ENCODE measurements at regions not wholly inside any gene's neighbourhood (a gene's known extent, or its start where the extent isn't known, plus 50 kb on each side); places are given as distances from the start of the nearest gene placed in this dataset.
A peak's percentile ranks its signal among the peaks of the same experiment; 100 is the strongest.

GRCh38 chr13:74298923-74299322 lies 164.7 kb upstream of the KLF12 start:
- no peak overlapping the region for H3K27ac ChIP-seq
- TF ChIP-seq, protein P1, sequence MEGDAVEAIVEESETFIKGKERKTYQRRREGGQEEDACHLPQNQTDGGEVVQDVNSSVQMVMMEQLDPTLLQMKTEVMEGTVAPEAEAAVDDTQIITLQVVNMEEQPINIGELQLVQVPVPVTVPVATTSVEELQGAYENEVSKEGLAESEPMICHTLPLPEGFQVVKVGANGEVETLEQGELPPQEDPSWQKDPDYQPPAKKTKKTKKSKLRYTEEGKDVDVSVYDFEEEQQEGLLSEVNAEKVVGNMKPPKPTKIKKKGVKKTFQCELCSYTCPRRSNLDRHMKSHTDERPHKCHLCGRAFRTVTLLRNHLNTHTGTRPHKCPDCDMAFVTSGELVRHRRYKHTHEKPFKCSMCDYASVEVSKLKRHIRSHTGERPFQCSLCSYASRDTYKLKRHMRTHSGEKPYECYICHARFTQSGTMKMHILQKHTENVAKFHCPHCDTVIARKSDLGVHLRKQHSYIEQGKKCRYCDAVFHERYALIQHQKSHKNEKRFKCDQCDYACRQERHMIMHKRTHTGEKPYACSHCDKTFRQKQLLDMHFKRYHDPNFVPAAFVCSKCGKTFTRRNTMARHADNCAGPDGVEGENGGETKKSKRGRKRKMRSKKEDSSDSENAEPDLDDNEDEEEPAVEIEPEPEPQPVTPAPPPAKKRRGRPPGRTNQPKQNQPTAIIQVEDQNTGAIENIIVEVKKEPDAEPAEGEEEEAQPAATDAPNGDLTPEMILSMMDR (conservative IDR thresholded peaks at IDR 0.05; ENCODE audit: low read depth), result no peak
- CTCF ChIA-PET, result no interaction called here
- POLR2A ChIA-PET (ENCODE audit: low non-redundant PET), result no interaction called here
- no peak for DNase-seq (ENCODE audit: low spot score)

DNA sequence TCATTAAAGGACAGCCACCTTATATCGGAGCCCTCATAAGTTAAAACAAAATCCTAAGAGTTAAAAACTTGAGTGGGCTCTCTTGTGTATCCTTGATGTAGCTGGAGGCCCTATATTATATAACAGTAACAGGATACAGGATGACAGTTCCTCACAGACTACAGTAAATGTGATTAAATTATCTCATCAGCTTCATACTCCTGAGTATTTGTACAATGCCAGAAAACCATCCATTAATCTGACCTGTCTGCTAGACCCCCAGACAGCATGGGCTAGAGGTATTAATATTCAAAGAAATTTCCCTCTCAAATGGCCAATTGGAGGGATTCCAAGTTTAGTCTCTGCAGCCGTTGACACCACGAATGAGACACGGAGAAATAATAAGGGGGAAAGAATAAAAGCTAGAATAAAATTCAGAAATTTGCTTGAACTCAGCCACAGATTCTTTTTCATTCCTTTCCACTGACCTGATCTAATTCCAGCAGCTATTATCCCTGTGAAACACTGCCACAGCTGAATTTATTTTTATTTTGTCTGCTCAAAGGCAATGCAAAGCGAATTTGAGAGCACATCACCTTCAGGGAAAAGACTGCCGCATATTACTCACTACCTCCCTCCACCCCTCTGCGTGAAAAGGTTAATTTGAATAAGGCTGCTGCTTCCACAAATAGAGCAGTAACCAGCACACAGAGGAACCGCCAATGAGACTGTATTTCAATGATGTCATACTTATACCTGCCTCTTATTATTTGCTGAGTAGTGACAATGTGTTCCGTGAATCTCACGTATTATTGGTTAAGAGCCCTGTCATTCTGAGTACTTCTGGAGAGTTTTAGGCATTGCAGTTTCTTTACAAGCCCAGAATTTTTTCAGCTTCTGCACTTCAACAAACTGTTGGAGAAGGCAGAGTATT lies 155.9 kb upstream of the KLF12 start:
- ChIA-PET CTCF (interaction anchor here (0.6 kb wide), 1 partner anchor 359 kb away, joined by 4 read pairs; no protein-coding TSS in a partner anchor), POLR2A (ENCODE audit: low non-redundant PET) (no interaction called here)
- TF ChIP-seq, protein P1 (conservative IDR thresholded peaks at IDR 0.05; ENCODE audit: low read depth), result no peak
- peak; percentile 80 for DNase-seq (ENCODE audit: low spot score)
- H3K27ac ChIP-seq, result no peak overlapping the region

DNA sequence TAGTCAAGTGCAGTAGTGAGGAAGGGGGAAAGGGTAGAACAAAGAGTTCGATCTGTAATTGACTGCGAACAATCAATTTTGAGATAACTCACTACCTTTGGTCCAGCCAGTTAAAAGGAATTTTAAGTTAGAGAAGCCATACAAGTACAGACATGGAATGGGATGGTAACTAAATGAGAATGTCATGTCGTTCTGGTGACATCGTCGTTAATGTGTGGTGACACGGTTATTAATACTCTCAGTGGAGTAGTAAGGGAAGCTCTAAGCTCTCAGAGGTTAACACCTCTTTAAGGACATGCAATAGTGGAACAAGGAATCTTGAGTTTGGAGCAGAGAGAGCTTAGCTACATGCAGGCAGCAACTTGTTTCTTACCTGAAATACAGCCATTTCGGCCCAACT lies 154.9 kb upstream of the KLF12 start:
- DNase-seq (ENCODE audit: low spot score), result no peak
- ChIA-PET CTCF (interaction anchor here (1.0 kb wide), 1 partner anchor 930 kb away, joined by 3 read pairs; no protein-coding TSS in a partner anchor), POLR2A (ENCODE audit: low non-redundant PET) (no interaction called here)
- no peak overlapping the region for H3K27ac ChIP-seq
- TF ChIP-seq, protein P1 (conservative IDR thresholded peaks at IDR 0.05; ENCODE audit: low read depth), result no peak

DNA sequence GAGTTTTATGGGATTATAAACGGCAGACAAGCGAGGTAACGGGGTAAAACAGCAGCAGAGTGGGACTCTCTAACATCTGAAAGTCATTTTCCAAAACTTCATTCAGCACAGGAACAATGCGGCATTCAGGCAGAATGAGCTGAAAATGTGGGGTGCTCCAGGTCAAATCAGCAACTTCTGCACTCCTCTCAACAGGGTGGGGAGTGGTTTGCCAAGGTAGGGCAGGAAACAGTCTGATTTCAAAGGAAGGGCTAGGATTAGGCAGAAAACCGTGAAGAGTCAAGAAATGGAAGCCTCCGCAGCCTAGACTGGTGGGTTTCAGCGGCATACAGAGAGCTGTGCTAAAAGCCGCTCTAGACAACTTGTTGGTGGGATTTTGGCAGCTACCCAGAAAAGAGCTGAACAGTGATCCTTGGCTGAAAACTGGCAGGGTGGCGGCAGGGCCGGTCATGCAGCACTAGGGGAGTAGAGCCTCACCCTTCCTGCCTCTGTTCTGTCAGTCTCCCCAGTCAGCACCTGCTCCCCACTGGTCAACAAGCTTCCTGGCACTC lies 154.2 kb upstream of the KLF12 start:
- TF ChIP-seq, protein P1 (conservative IDR thresholded peaks at IDR 0.05; ENCODE audit: low read depth), result no peak
- POLR2A ChIA-PET (ENCODE audit: low non-redundant PET), result no interaction called here
- CTCF ChIA-PET, result interaction anchor here (1.0 kb wide), 1 partner anchor 931 kb away, joined by 3 read pairs; no protein-coding TSS in a partner anchor
- no peak for DNase-seq (ENCODE audit: low spot score)
- no peak overlapping the region for H3K27ac ChIP-seq

GRCh38 chr13:74287724-74288169 lies 153.5 kb upstream of the KLF12 start:
- H3K27ac ChIP-seq, result no peak overlapping the region
- TF ChIP-seq, protein P1 (conservative IDR thresholded peaks at IDR 0.05; ENCODE audit: low read depth), result no peak
- ChIA-PET POLR2A (ENCODE audit: low non-redundant PET) (no interaction called here), CTCF (interaction anchor here (1.6 kb wide), 1 partner anchor 11 kb away, joined by 5 read pairs; no protein-coding TSS in a partner anchor)
- DNase-seq (ENCODE audit: low spot score), result peak; percentile 6

GRCh38 chr13:74280795-74281490 lies 146.7 kb upstream of the KLF12 start:
- ChIA-PET POLR2A (ENCODE audit: low non-redundant PET) (no interaction called here), CTCF (no interaction called here)
- TF ChIP-seq, protein P1 (conservative IDR thresholded peaks at IDR 0.05; ENCODE audit: low read depth), result no peak
- no peak overlapping the region for H3K27ac ChIP-seq
- no peak for DNase-seq (ENCODE audit: low spot score)
